ENCODE measurements at regions not wholly inside any gene's neighbourhood (a gene's known extent, or its start where the extent isn't known, plus 50 kb on each side); places are given as distances from the start of the nearest gene placed in this dataset.

GRCh38 chr5:34574936-34575467 is 81.1 kb upstream of the RAI14 start:
- no peak for TF ChIP-seq POLR2AphosphoS5 (IDR thresholded peaks at IDR 0.05; ENCODE audit: low read depth, low read length)
- no peak for TF ChIP-seq SPI1 (IDR thresholded peaks at IDR 0.05; ENCODE audit: low read depth, low read length)
- TF ChIP-seq POLR2A (IDR thresholded peaks at IDR 0.05; ENCODE audit: low read depth, low read length): no peak
- TF ChIP-seq TAF1 (IDR thresholded peaks at IDR 0.05; ENCODE audit: low read depth, low read length): no peak
- TF ChIP-seq POU2F2 (IDR thresholded peaks at IDR 0.05; ENCODE audit: low read depth, low read length): no peak

Data from GM12891 (cell line).